HepG2 (cell line): ENCODE measurements at regions not wholly inside any gene's neighbourhood (a gene's known extent, or its start where the extent isn't known, plus 50 kb on each side); places are given as distances from the start of the nearest gene placed in this dataset.

ENCODE experiments used
- ATAC-seq: fragments of 200-7000 bp; cut with Tn5 transposase; 3 replicates; pipeline ENCODE4 v1.9.1; 2020; ENCODE audit warnings: mild to moderate bottlenecking, moderate library complexity
- BruUV-seq: library from RNA; stranded (reverse); fragments of 400-500 nt; replicated peaks from 2 replicates; lab custom pipeline; 2021; lab: Mats Ljungman, UMichigan
- CTCF ChIA-PET: fragments of 300-600 bp; formaldehyde crosslinking; extraction: SDS; loops from one replicate; lab custom pipeline; 2021; ENCODE audit warnings: low total read pairs, inconsistent platforms, low intra/inter-chr PET ratio; lab: Yijun Ruan, JAX
- POLR2A ChIA-PET: fragments of 350-600 bp; sonication (Branson Sonifier 250); formaldehyde crosslinking; loops from one replicate; lab custom pipeline; 2020; ENCODE audit warnings: antibody characterized with exemption, inconsistent platforms; lab: Yijun Ruan, JAX
- DNase-seq: peaks from one replicate; pipeline ENCODE4 v3.0.0-alpha.2; 2015; ENCODE audit warnings: low spot score
- FAIRE-seq: peaks from 3 replicates; lab custom pipeline; 2011; peaks lifted over from hg19 to GRCh38; lab: Jason Lieb, UNC
- H2AFZ ChIP-seq: one replicate; pipeline ENCODE4 v1.6.1; 2011; ENCODE audit warnings: low read length, inconsistent platforms
- H3K27ac ChIP-seq: fragments of 300-600 bp; 3 replicates; pipeline ENCODE4 v1.8.0; 2011; ENCODE audit warnings: mixed run types, mild to moderate bottlenecking, mixed read lengths, low read length, inconsistent platforms; ENCODE audit not compliant: insufficient read depth; ENCODE audit errors: extremely low read length
- H3K27me3 ChIP-seq, 2 experiments: fragments of 200-600 bp in 1 of 2; 2 replicates in 1 of 2; 3 replicates in 1 of 2; pipeline versions ENCODE4 v1.6.0 to v1.8.0; 2011; ENCODE audit warnings: low read length in 2 of 2, mild to moderate bottlenecking in 2 of 2, moderate library complexity in 2 of 2, inconsistent platforms in 1 of 2; ENCODE audit not compliant: insufficient read depth in 2 of 2, control insufficient read depth in 1 of 2
- H3K36me3 ChIP-seq, 2 experiments: fragments of 200-600 bp in 1 of 2; replicated peaks in 1 of 2; 2 replicates in 1 of 2; 3 replicates in 1 of 2; pipeline versions ENCODE4 v1.5.1 to v1.8.0; 2011; ENCODE audit warnings: low read length in 2 of 2, inconsistent platforms in 1 of 2; ENCODE audit not compliant: insufficient read depth in 2 of 2, control insufficient read depth in 1 of 2
- H3K4me1 ChIP-seq: 2 replicates; pipeline ENCODE4 v1.5.1; 2012; ENCODE audit warnings: low read length, inconsistent platforms; ENCODE audit not compliant: insufficient read depth
- H3K4me2 ChIP-seq: 2 replicates; pipeline ENCODE4 v1.6.0; 2011; ENCODE audit warnings: low read depth, low read length, inconsistent platforms
- H3K4me3 ChIP-seq, 3 experiments: fragments of 200-600 bp in 1 of 3; sonication (generic), shearing (Covaris generic) in 1 of 3; replicated peaks in 1 of 3; 2 replicates each; pipeline ENCODE4 v1.5.1; 2011 to 2016; ENCODE audit warnings: low read length in 3 of 3, inconsistent platforms in 2 of 3, low read depth in 2 of 3, mild to moderate bottlenecking in 2 of 3, control low read depth in 1 of 3, mixed read lengths in 1 of 3; ENCODE audit not compliant: insufficient read depth in 1 of 3
- H3K79me2 ChIP-seq: one replicate; pipeline ENCODE4 v1.6.1; 2011; ENCODE audit warnings: low read length, inconsistent platforms; ENCODE audit not compliant: insufficient read depth
- H3K9ac ChIP-seq: 2 replicates; pipeline ENCODE4 v1.6.0; 2011; ENCODE audit warnings: mild to moderate bottlenecking, low read depth, low read length, inconsistent platforms; ENCODE audit not compliant: insufficient read depth
- H3K9me3 ChIP-seq: 2 replicates; pipeline ENCODE4 v1.5.1; 2012; ENCODE audit warnings: mild to moderate bottlenecking, low read length
- H4K20me1 ChIP-seq: 2 replicates; pipeline ENCODE4 v1.6.0; 2011; ENCODE audit warnings: inconsistent platforms, mild to moderate bottlenecking, low read length, moderate library complexity; ENCODE audit not compliant: insufficient read depth
- ARNTL ChIP-seq: sonication (generic); formaldehyde crosslinking; IDR thresholded peaks from 2 replicates; pipeline ENCODE4 v1.4.0; 2020; ENCODE audit warnings: mild to moderate bottlenecking, missing genetic modification reagents
- FOXJ3 ChIP-seq: sonication (generic); formaldehyde crosslinking; IDR thresholded peaks from 2 replicates; pipeline ENCODE4 v1.4.0; 2020; ENCODE audit warnings: missing genetic modification reagents, mild to moderate bottlenecking, borderline replicate concordance
- IRF2 ChIP-seq: IDR thresholded peaks from 2 replicates; pipeline ENCODE4 v1.6.1; 2018; ENCODE audit warnings: missing genetic modification reagents, missing compliant biosample characterization
- MNT ChIP-seq: fragments of 450-650 bp; IDR thresholded peaks from 2 replicates; pipeline ENCODE4 v1.6.1; 2016
- PCBP2 ChIP-seq: fragments of 200-400 bp; formaldehyde crosslinking; optimal IDR thresholded peaks from 2 replicates; pipeline ENCODE3; 2018; ENCODE audit warnings: low read length, low read depth; ENCODE audit not compliant: poor library complexity, severe bottlenecking
- ZMAT5 ChIP-seq: sonication (generic); formaldehyde crosslinking; IDR thresholded peaks from 2 replicates; pipeline ENCODE4 v1.5.0; 2020; ENCODE audit warnings: mild to moderate bottlenecking, low read depth, missing genetic modification reagents, borderline replicate concordance
- WGBS: methylation state at CpG from one replicate; pipeline ENCODE4 v1.1.6; 2017; ENCODE audit warnings: low lambda C conversion rate; 5-methylcytosine and 5-hydroxymethylcytosine counted together
- in situ Hi-C: cut with HindIII; loops from 2 replicates; pipeline ENCODE4 v1.10.0; 2017; ENCODE audit warnings: low pct_unique_long_range_greater_than_20kb; ENCODE audit not compliant: extremely low pct_ligation_motif_present
- intact Hi-C: fragments of 100-400 bp; cut with micrococcal nuclease; formaldehyde crosslinking; loops from one replicate; pipeline ENCODE4 v1.10.0; 2022; ENCODE audit not compliant: unreplicated experiment

- Histone ChIP-seq H3K9ac (no peak overlapping the region), H3K9me3 (no peaks in the 10 kb centered on the region), H3K4me3 (no peak overlapping the region), H3K36me3 (no peaks in the 10 kb centered on the region), H2AFZ (no peak overlapping the region), H3K4me2 (no peak overlapping the region), H3K4me1 (no peaks in the 10 kb centered on the region), H4K20me1 (no peaks in the 10 kb centered on the region), H3K79me2 (no peaks in the 10 kb centered on the region), H3K27ac (no peak overlapping the region), H3K27me3 (no peaks in the 10 kb centered on the region)
- DNase-seq, result no peak
- in situ Hi-C loops (no loop called here), intact Hi-C loops (no loop called here)
- ChIA-PET CTCF (no interaction called here), POLR2A (no interaction called here)
- ATAC-seq, result no peak
- no TSS peak for BruUV-seq
- FAIRE-seq, result no peak
- peak; percentile 87 for TF ChIP-seq MNT
- no peak for TF ChIP-seq ZMAT5 (CRISPR knock-in tag)
- WGBS, result 34% methylated on average over 4 of the region's 4 CpGs
These were observed 657.3 kb upstream of the PFKP start for GRCh38 chr10:2410049-2410448.

GRCh38 chr10:2401459-2401858 is 664.1 kb upstream of the ADARB2 start:
- H2AFZ ChIP-seq, result no peak overlapping the region
- H3K79me2 ChIP-seq, result no peaks in the 10 kb centered on the region
- in situ Hi-C loops (no loop called here), intact Hi-C loops (no loop called here)
- ChIA-PET POLR2A (no interaction called here), CTCF (no interaction called here)
- under 1% methylated on average over 7 of the region's 7 CpGs for WGBS
- no peak for ATAC-seq
- no peaks in the 10 kb centered on the region for H3K9me3 ChIP-seq
- H3K27ac ChIP-seq, result no peak overlapping the region
- no peaks in the 10 kb centered on the region for H3K36me3 ChIP-seq
- no peak for TF ChIP-seq FOXJ3 (CRISPR knock-in tag)
- no peak for TF ChIP-seq IRF2 (CRISPR knock-in tag)
- TF ChIP-seq PCBP2, result no peak
- TF ChIP-seq ARNTL (CRISPR knock-in tag), result no peak
- H3K4me1 ChIP-seq, result no peaks in the 10 kb centered on the region
- no peak for FAIRE-seq
- no peak overlapping the region for H3K4me2 ChIP-seq
- BruUV-seq, result no TSS peak
- H3K4me3 ChIP-seq, result no peak overlapping the region
- no peaks in the 10 kb centered on the region; a peak in 2 of 5 replicates for H3K27me3 ChIP-seq
- no peak for DNase-seq
- H4K20me1 ChIP-seq, result no peaks in the 10 kb centered on the region
- H3K9ac ChIP-seq, result no peak overlapping the region
